ENCODE measurements at regions not wholly inside any gene's neighbourhood (a gene's known extent, or its start where the extent isn't known, plus 50 kb on each side); places are given as distances from the start of the nearest gene placed in this dataset.

DNA sequence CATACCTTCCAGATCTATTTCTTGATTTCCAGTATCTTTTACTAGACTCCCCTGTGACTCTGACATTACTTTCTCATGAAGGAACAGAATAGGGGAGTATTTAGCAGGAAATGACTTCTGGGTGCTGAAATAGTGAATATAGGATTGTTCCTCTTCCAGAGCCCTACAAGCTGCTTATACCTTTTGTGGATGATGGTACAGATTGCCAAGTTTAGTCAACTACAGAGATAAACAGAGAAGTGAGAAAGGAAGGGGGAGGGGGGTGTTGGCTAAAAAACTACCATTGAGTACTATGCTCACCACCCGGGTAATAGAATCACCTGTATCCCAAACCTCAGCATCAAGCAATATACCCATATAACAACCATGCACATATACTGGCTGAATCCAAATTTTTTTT lies 298.3 kb upstream of the GPR149 start:
- H3K9me2 ChIP-seq (replicated peaks; ENCODE audit: insufficient read depth): no peaks in the 10 kb centered on the region
- 92% methylated on average over 1 of the region's 1 CpG for WGBS (ENCODE audit: low lambda C conversion rate, missing lambda C conversion rate)
- H3K4me1 ChIP-seq (ENCODE audit: insufficient read depth): no peaks in the 10 kb centered on the region
- no peaks in the 10 kb centered on the region for H3K9me3 ChIP-seq (ENCODE audit: low read depth)
- H2AFZ ChIP-seq: no peak overlapping the region
- H4K20me1 ChIP-seq (ENCODE audit: insufficient read depth, poor library complexity, severe bottlenecking): no peaks in the 10 kb centered on the region
- no peak overlapping the region for H3K4me2 ChIP-seq
- no peak for TF ChIP-seq EZH2phosphoT487 (IDR thresholded peaks at IDR 0.05; ENCODE audit: low read depth, severe bottlenecking, unreplicated experiment)
- TF ChIP-seq, protein P1, sequence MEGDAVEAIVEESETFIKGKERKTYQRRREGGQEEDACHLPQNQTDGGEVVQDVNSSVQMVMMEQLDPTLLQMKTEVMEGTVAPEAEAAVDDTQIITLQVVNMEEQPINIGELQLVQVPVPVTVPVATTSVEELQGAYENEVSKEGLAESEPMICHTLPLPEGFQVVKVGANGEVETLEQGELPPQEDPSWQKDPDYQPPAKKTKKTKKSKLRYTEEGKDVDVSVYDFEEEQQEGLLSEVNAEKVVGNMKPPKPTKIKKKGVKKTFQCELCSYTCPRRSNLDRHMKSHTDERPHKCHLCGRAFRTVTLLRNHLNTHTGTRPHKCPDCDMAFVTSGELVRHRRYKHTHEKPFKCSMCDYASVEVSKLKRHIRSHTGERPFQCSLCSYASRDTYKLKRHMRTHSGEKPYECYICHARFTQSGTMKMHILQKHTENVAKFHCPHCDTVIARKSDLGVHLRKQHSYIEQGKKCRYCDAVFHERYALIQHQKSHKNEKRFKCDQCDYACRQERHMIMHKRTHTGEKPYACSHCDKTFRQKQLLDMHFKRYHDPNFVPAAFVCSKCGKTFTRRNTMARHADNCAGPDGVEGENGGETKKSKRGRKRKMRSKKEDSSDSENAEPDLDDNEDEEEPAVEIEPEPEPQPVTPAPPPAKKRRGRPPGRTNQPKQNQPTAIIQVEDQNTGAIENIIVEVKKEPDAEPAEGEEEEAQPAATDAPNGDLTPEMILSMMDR (IDR thresholded peaks at IDR 0.05; ENCODE audit: poor library complexity): no peak
- no peak for TF ChIP-seq EZH2 (IDR thresholded peaks at IDR 0.05; ENCODE audit: borderline replicate concordance)
- DNase-seq (ENCODE audit: low spot score): no peak
- no peaks in the 10 kb centered on the region for H3K27me3 ChIP-seq
- no peaks in the 10 kb centered on the region for H3K79me2 ChIP-seq
- no peak overlapping the region for H3K4me3 ChIP-seq
- no peaks in the 10 kb centered on the region for H3K36me3 ChIP-seq (replicated peaks; ENCODE audit: insufficient read depth, low read depth)
- no peak overlapping the region for H3K27ac ChIP-seq

DNA sequence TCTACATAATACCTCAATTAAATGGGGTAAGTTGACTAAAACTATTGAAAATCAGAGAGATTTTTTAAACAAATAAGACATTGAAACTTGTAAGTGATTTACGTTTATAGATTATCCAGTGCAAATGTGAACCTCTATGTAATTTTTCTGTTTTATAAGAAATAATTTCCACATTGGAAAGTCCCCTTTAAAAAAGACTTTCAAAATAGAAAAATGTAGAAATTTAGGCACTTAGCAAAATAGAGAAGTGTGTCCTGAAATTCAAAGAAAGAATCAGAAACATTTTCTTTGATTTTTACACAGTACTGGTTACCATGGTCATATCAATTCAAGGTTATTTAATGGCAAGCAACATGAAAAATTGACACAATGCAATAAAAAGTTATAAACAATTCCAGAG lies 290.9 kb upstream of the GPR149 start:
- H2AFZ ChIP-seq: no peak overlapping the region
- H3K4me2 ChIP-seq: no peak overlapping the region
- no peak overlapping the region for H3K27ac ChIP-seq
- TF ChIP-seq EZH2phosphoT487 (IDR thresholded peaks at IDR 0.05; ENCODE audit: low read depth, severe bottlenecking, unreplicated experiment) (no peak), EZH2 (IDR thresholded peaks at IDR 0.05; ENCODE audit: borderline replicate concordance) (no peak)
- TF ChIP-seq, protein P1 (IDR thresholded peaks at IDR 0.05; ENCODE audit: poor library complexity): no peak
- no peaks in the 10 kb centered on the region for H3K79me2 ChIP-seq
- no peaks in the 10 kb centered on the region for H3K4me1 ChIP-seq (ENCODE audit: insufficient read depth)
- H4K20me1 ChIP-seq (ENCODE audit: insufficient read depth, poor library complexity, severe bottlenecking): no peaks in the 10 kb centered on the region
- H3K9me3 ChIP-seq (ENCODE audit: low read depth): no peaks in the 10 kb centered on the region
- no peaks in the 10 kb centered on the region for H3K27me3 ChIP-seq
- H3K9me2 ChIP-seq (replicated peaks; ENCODE audit: insufficient read depth): no peaks in the 10 kb centered on the region
- H3K36me3 ChIP-seq (replicated peaks; ENCODE audit: insufficient read depth, low read depth): no peaks in the 10 kb centered on the region
- DNase-seq (ENCODE audit: low spot score): no peak
- WGBS (ENCODE audit: low lambda C conversion rate, missing lambda C conversion rate): 86% methylated on average over 1 of the region's 1 CpG
- H3K4me3 ChIP-seq: no peak overlapping the region

DNA sequence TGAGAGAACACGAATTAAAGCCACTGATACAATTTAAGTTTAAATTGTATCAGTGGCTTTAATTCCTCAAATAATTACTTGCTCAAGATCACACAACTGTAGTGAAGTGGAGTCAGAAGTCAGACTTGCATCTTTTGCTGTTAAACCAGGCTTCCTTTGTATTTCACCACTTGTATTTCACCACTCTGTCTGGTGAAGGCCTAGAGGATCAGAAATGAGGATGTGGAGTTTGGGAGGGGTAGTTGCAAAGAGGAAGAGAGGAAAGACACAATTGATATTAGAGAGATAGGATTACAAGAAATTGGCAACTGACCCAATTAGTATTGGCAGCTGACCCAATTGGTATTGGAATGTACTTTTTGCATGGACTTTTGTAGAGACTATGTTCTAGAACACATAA lies 288.1 kb upstream of the GPR149 start:
- Histone ChIP-seq H3K27me3 (no peaks in the 10 kb centered on the region), H3K9me2 (replicated peaks; ENCODE audit: insufficient read depth) (no peaks in the 10 kb centered on the region), H3K27ac (no peak overlapping the region), H3K4me1 (ENCODE audit: insufficient read depth) (no peaks in the 10 kb centered on the region), H3K79me2 (no peaks in the 10 kb centered on the region), H2AFZ (no peak overlapping the region), H4K20me1 (ENCODE audit: insufficient read depth, poor library complexity, severe bottlenecking) (no peaks in the 10 kb centered on the region), H3K4me2 (no peak overlapping the region), H3K4me3 (no peak overlapping the region), H3K9me3 (ENCODE audit: low read depth) (no peaks in the 10 kb centered on the region), H3K36me3 (replicated peaks; ENCODE audit: insufficient read depth, low read depth) (no peaks in the 10 kb centered on the region)
- WGBS (ENCODE audit: low lambda C conversion rate, missing lambda C conversion rate): 79% methylated on average over 1 of the region's 1 CpG
- DNase-seq (ENCODE audit: low spot score): no peak
- TF ChIP-seq EZH2 (IDR thresholded peaks at IDR 0.05; ENCODE audit: borderline replicate concordance) (no peak), EZH2phosphoT487 (IDR thresholded peaks at IDR 0.05; ENCODE audit: low read depth, severe bottlenecking, unreplicated experiment) (no peak)
- TF ChIP-seq, protein P1 (IDR thresholded peaks at IDR 0.05; ENCODE audit: poor library complexity): no peak

DNA sequence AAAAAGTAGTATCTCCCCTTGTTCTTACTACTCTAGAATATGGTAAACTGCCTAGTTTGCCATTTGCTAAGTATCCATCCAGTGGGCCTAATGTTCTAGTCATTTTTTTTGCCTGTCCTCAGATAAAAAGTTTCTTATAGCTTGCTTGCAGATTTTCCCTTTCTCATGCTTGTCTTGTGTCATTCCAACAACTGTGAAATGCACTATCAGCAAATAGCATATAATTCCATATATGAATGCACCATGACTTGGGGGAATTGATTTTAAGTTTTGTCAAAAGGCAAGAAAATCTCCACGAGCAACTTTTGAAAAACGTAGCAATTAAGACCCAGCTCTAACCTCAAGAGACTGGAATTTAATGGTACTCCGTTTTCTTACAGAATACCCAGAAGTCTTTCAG lies 286.2 kb upstream of the GPR149 start:
- H3K36me3 ChIP-seq (replicated peaks; ENCODE audit: insufficient read depth, low read depth): no peaks in the 10 kb centered on the region
- no peaks in the 10 kb centered on the region for H3K9me3 ChIP-seq (ENCODE audit: low read depth)
- H3K4me1 ChIP-seq (ENCODE audit: insufficient read depth): no peaks in the 10 kb centered on the region
- 72% methylated on average over 3 of the region's 3 CpGs for WGBS (ENCODE audit: low lambda C conversion rate, missing lambda C conversion rate)
- TF ChIP-seq, protein P1 (IDR thresholded peaks at IDR 0.05; ENCODE audit: poor library complexity): no peak
- TF ChIP-seq EZH2phosphoT487 (IDR thresholded peaks at IDR 0.05; ENCODE audit: low read depth, severe bottlenecking, unreplicated experiment) (no peak), EZH2 (IDR thresholded peaks at IDR 0.05; ENCODE audit: borderline replicate concordance) (no peak)
- H3K27ac ChIP-seq: no peak overlapping the region
- no peaks in the 10 kb centered on the region for H3K9me2 ChIP-seq (replicated peaks; ENCODE audit: insufficient read depth)
- no peak overlapping the region for H3K4me2 ChIP-seq
- no peaks in the 10 kb centered on the region for H3K27me3 ChIP-seq
- no peaks in the 10 kb centered on the region for H3K79me2 ChIP-seq
- no peaks in the 10 kb centered on the region for H4K20me1 ChIP-seq (ENCODE audit: insufficient read depth, poor library complexity, severe bottlenecking)
- H3K4me3 ChIP-seq: no peak overlapping the region
- DNase-seq (ENCODE audit: low spot score): no peak
- no peak overlapping the region for H2AFZ ChIP-seq

Data from hepatocyte (in vitro differentiated cells).